ENCODE measurements at regions not wholly inside any gene's neighbourhood (a gene's known extent, or its start where the extent isn't known, plus 50 kb on each side); places are given as distances from the start of the nearest gene placed in this dataset.

GRCh38 chr20:12049125-12049524, 131.4 kb downstream of the BTBD3 start:
- Histone ChIP-seq H2AFZ (ENCODE audit: low read depth, low read length, severe bottlenecking) (no peak overlapping the region), H3K79me2 (ENCODE audit: insufficient read depth, low read length) (no peaks in the 10 kb centered on the region), H3K9me2 (replicated peaks; ENCODE audit: insufficient read depth, low read length) (no peaks in the 10 kb centered on the region), H3K27ac (ENCODE audit: low read depth, low read length) (no peak overlapping the region), H3K9me3 (ENCODE audit: insufficient read depth, low read length) (no peaks in the 10 kb centered on the region), H3K9ac (ENCODE audit: low read length) (no peak overlapping the region), H3F3A (ENCODE audit: insufficient read depth) (no peaks in the 10 kb centered on the region), H3K36me3 (ENCODE audit: low read length) (no peaks in the 10 kb centered on the region), H3K4me2 (ENCODE audit: low read depth, low read length, poor library complexity, severe bottlenecking) (no peak overlapping the region), H3K4me3 (ENCODE audit: insufficient read depth, low read length, poor library complexity, severe bottlenecking) (no peak overlapping the region), H3K27me3 (ENCODE audit: low read length) (no peaks in the 10 kb centered on the region), H4K20me1 (ENCODE audit: low read depth, low read length) (no peaks in the 10 kb centered on the region)
- TF ChIP-seq EZH2phosphoT487 (conservative IDR thresholded peaks at IDR 0.05; ENCODE audit: low read length) = no peak
- TF ChIP-seq CTCF (IDR thresholded peaks at IDR 0.05; ENCODE audit: insufficient read depth, low read length, poor library complexity, severe bottlenecking) = no peak

GRCh38 chr20:12051206-12052163, 133.8 kb downstream of the BTBD3 start:
- H3K9me2 ChIP-seq (replicated peaks; ENCODE audit: insufficient read depth, low read length) = no peaks in the 10 kb centered on the region
- H3K36me3 ChIP-seq (ENCODE audit: low read length) = no peaks in the 10 kb centered on the region
- no peak for TF ChIP-seq CTCF (IDR thresholded peaks at IDR 0.05; ENCODE audit: insufficient read depth, low read length, poor library complexity, severe bottlenecking)
- TF ChIP-seq EZH2phosphoT487 (conservative IDR thresholded peaks at IDR 0.05; ENCODE audit: low read length) = no peak
- H4K20me1 ChIP-seq (ENCODE audit: low read depth, low read length) = no peaks in the 10 kb centered on the region
- no peaks in the 10 kb centered on the region for H3K79me2 ChIP-seq (ENCODE audit: insufficient read depth, low read length)
- no peak overlapping the region for H2AFZ ChIP-seq (ENCODE audit: low read depth, low read length, severe bottlenecking)
- H3K27ac ChIP-seq (ENCODE audit: low read depth, low read length) = no peak overlapping the region
- H3K4me3 ChIP-seq (ENCODE audit: insufficient read depth, low read length, poor library complexity, severe bottlenecking) = no peak overlapping the region
- no peak overlapping the region for H3K9ac ChIP-seq (ENCODE audit: low read length)
- H3K4me2 ChIP-seq (ENCODE audit: low read depth, low read length, poor library complexity, severe bottlenecking) = no peak overlapping the region
- H3K9me3 ChIP-seq (ENCODE audit: insufficient read depth, low read length) = no peaks in the 10 kb centered on the region
- no peaks in the 10 kb centered on the region for H3F3A ChIP-seq (ENCODE audit: insufficient read depth)
- no peaks in the 10 kb centered on the region for H3K27me3 ChIP-seq (ENCODE audit: low read length)

- Histone ChIP-seq H2AFZ (ENCODE audit: low read depth, low read length, severe bottlenecking) (no peak overlapping the region), H3K27ac (ENCODE audit: low read depth, low read length) (no peak overlapping the region), H3K4me2 (ENCODE audit: low read depth, low read length, poor library complexity, severe bottlenecking) (no peak overlapping the region)
Measured at GRCh38 chr20:12053353-12053752, 135.7 kb downstream of the BTBD3 start.

More at GRCh38 chr20:12053353-12053752, 135.7 kb downstream of the BTBD3 start:
- no peaks in the 10 kb centered on the region for H3K36me3 ChIP-seq (ENCODE audit: low read length)
- H3K79me2 ChIP-seq (ENCODE audit: insufficient read depth, low read length) = no peaks in the 10 kb centered on the region
- no peaks in the 10 kb centered on the region for H3F3A ChIP-seq (ENCODE audit: insufficient read depth)
- H3K9me2 ChIP-seq (replicated peaks; ENCODE audit: insufficient read depth, low read length) = no peaks in the 10 kb centered on the region
- no peaks in the 10 kb centered on the region for H3K9me3 ChIP-seq (ENCODE audit: insufficient read depth, low read length)
- no peaks in the 10 kb centered on the region for H3K27me3 ChIP-seq (ENCODE audit: low read length)
- no peak overlapping the region for H3K9ac ChIP-seq (ENCODE audit: low read length)
- no peak for TF ChIP-seq EZH2phosphoT487 (conservative IDR thresholded peaks at IDR 0.05; ENCODE audit: low read length)
- TF ChIP-seq CTCF (IDR thresholded peaks at IDR 0.05; ENCODE audit: insufficient read depth, low read length, poor library complexity, severe bottlenecking) = no peak
- no peaks in the 10 kb centered on the region for H4K20me1 ChIP-seq (ENCODE audit: low read depth, low read length)
- no peak overlapping the region for H3K4me3 ChIP-seq (ENCODE audit: insufficient read depth, low read length, poor library complexity, severe bottlenecking)
